Spleen (tissue), 7 donors: ENCODE measurements at regions not wholly inside any gene's neighbourhood (a gene's known extent, or its start where the extent isn't known, plus 50 kb on each side); places are given as distances from the start of the nearest gene placed in this dataset.

Experiments
- POLR2A ChIP-seq, 3 donors: fragments of 450-650 bp; IDR thresholded peaks; one replicate each; pipeline ENCODE4 v1.5.1; 2017; ENCODE audit warnings: antibody characterized with exemption in 3 of 3, mild to moderate bottlenecking in 1 of 3
- POLR2AphosphoS5 ChIP-seq, 3 donors: sonication (generic); formaldehyde crosslinking; IDR thresholded peaks; one replicate each; pipeline ENCODE4 v1.5.1; 2017; ENCODE audit warnings: antibody characterized with exemption in 3 of 3
- TF ChIP-seq, protein P1 (sequence below), 11 experiments: fragments of 200-600 bp in 7 of 11; fragments of 450-650 bp in 4 of 11; sonication (generic) in 4 of 11; IDR thresholded peaks in 8 of 11; conservative IDR thresholded peaks in 3 of 11; 1 replicate in 7 of 11; 2 replicates in 4 of 11; pipeline versions ENCODE4 v1.4.0 to v1.8.0; 2016 to 2021; ENCODE audit warnings: antibody characterized with exemption in 11 of 11, inconsistent platforms in 4 of 11, mild to moderate bottlenecking in 1 of 11
- donor health status: DM: no; HTN: no; CAD: no; lungs with moderate emphysema.
- donor health status: DM: no; HTN: no; CAD: no.
- donor health status: DM: no; HTN: no; CAD: no.

- TF ChIP-seq, protein P1, sequence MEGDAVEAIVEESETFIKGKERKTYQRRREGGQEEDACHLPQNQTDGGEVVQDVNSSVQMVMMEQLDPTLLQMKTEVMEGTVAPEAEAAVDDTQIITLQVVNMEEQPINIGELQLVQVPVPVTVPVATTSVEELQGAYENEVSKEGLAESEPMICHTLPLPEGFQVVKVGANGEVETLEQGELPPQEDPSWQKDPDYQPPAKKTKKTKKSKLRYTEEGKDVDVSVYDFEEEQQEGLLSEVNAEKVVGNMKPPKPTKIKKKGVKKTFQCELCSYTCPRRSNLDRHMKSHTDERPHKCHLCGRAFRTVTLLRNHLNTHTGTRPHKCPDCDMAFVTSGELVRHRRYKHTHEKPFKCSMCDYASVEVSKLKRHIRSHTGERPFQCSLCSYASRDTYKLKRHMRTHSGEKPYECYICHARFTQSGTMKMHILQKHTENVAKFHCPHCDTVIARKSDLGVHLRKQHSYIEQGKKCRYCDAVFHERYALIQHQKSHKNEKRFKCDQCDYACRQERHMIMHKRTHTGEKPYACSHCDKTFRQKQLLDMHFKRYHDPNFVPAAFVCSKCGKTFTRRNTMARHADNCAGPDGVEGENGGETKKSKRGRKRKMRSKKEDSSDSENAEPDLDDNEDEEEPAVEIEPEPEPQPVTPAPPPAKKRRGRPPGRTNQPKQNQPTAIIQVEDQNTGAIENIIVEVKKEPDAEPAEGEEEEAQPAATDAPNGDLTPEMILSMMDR (IDR thresholded peaks at IDR 0.05 in 8 of 11, conservative IDR thresholded peaks at IDR 0.05 in 3 of 11), result no peak
- TF ChIP-seq POLR2A (IDR thresholded peaks at IDR 0.05), result no peak
- TF ChIP-seq POLR2AphosphoS5 (IDR thresholded peaks at IDR 0.05), result no peak
Measured at GRCh38 chr14:105914738-105915385, 388.5 kb downstream of the TMEM121 start.
